ENCODE measurements at regions not wholly inside any gene's neighbourhood (a gene's known extent, or its start where the extent isn't known, plus 50 kb on each side); places are given as distances from the start of the nearest gene placed in this dataset.
A peak's percentile ranks its signal among the peaks of the same experiment; 100 is the strongest.
"Not testable (repeated sequence)": the region's sequence is repeated elsewhere in the genome, so short reads cannot be mapped to it uniquely, and the experiment has no call there.

DNA sequence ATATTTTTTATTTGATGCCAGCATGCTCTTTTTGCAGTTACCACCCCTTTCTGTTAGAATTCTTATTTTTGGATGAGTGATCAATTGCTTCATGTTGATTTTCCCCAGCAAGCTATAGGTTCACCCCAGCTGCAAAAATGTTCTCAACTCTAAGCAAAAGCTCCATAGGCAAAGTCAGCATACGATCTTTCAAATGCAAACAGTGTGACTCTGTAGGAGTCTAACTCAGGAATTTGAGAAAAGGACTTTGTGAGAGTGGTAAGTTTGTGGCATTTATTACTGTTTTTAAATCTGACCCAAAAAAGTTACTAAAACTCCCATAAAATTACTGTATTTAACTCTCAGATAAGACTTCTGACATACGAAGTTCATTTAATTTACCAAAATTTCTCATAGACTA lies 134.9 kb upstream of the HSF2 start:
- TF ChIP-seq, protein P1, sequence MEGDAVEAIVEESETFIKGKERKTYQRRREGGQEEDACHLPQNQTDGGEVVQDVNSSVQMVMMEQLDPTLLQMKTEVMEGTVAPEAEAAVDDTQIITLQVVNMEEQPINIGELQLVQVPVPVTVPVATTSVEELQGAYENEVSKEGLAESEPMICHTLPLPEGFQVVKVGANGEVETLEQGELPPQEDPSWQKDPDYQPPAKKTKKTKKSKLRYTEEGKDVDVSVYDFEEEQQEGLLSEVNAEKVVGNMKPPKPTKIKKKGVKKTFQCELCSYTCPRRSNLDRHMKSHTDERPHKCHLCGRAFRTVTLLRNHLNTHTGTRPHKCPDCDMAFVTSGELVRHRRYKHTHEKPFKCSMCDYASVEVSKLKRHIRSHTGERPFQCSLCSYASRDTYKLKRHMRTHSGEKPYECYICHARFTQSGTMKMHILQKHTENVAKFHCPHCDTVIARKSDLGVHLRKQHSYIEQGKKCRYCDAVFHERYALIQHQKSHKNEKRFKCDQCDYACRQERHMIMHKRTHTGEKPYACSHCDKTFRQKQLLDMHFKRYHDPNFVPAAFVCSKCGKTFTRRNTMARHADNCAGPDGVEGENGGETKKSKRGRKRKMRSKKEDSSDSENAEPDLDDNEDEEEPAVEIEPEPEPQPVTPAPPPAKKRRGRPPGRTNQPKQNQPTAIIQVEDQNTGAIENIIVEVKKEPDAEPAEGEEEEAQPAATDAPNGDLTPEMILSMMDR (IDR thresholded peaks at IDR 0.05) = no peak

GRCh38 chr6:122265755-122266154 lies 133.7 kb upstream of the HSF2 start:
- Mint-ChIP-seq H3K4me3 (ENCODE audit: unreplicated experiment) (no peak overlapping the region), H3K9me3 (ENCODE audit: low read depth) (peaks cover 20% of the 10 kb centered on the region), H3K4me1 (ENCODE audit: low read depth) (no peaks in the 10 kb centered on the region), H3K36me3 (ENCODE audit: low read depth) (peaks cover 4% of the 10 kb centered on the region), H3K27ac (ENCODE audit: unreplicated experiment) (no peak overlapping the region), H3K27me3 (ENCODE audit: low read depth) (peaks cover 5% of the 10 kb centered on the region)
- DNase-seq (ENCODE audit: low spot score) = no peak
- TF ChIP-seq, protein P1 (IDR thresholded peaks at IDR 0.05) = no peak

More for the DNA sequence above, 134.9 kb upstream of the HSF2 start:
- no peaks in the 10 kb centered on the region for H3K4me1 Mint-ChIP-seq (ENCODE audit: low read depth)
- no peak overlapping the region for H3K27ac Mint-ChIP-seq (ENCODE audit: unreplicated experiment)
- H3K9me3 Mint-ChIP-seq (ENCODE audit: low read depth) = peaks cover 20% of the 10 kb centered on the region
- no peak overlapping the region for H3K4me3 Mint-ChIP-seq (ENCODE audit: unreplicated experiment)
- peaks cover 4% of the 10 kb centered on the region for H3K36me3 Mint-ChIP-seq (ENCODE audit: low read depth)
- DNase-seq (ENCODE audit: low spot score) = no peak
- H3K27me3 Mint-ChIP-seq (ENCODE audit: low read depth) = peaks cover 12% of the 10 kb centered on the region

DNA sequence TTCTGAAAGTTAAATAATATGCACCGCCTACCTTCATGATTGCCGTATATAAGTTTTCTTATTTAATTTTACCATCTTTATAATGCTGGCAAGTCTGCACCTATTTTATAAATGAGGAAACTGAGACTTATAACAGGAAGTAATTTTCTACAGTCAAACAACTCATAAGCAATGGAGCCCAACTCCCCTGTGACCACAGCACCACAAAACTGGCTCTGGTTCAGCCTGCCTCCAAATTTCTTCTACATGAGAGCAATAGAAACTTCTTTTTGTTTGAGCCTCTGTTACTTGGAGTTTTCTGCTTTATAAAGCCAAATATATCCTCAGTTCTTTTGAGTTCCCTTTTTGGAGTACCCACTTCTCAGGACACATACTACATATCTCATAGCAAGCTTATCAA lies 131.1 kb upstream of the HSF2 start:
- Mint-ChIP-seq H3K4me3 (ENCODE audit: unreplicated experiment) (no peak overlapping the region), H3K36me3 (ENCODE audit: low read depth) (peaks cover 4% of the 10 kb centered on the region), H3K27me3 (ENCODE audit: low read depth) (peaks cover 5% of the 10 kb centered on the region), H3K27ac (ENCODE audit: unreplicated experiment) (no peak overlapping the region), H3K9me3 (ENCODE audit: low read depth) (peaks cover 15% of the 10 kb centered on the region), H3K4me1 (ENCODE audit: low read depth) (peaks cover 4% of the 10 kb centered on the region)
- no peak for DNase-seq (ENCODE audit: low spot score)
- TF ChIP-seq, protein P1 (IDR thresholded peaks at IDR 0.05) = no peak

- no peak for DNase-seq (ENCODE audit: low spot score)
- H3K4me3 Mint-ChIP-seq (ENCODE audit: unreplicated experiment) = no peak overlapping the region
- TF ChIP-seq, protein P1 (IDR thresholded peaks at IDR 0.05) = no peak
- H3K27me3 Mint-ChIP-seq (ENCODE audit: low read depth) = peaks cover 20% of the 10 kb centered on the region
- no peaks in the 10 kb centered on the region for H3K9me3 Mint-ChIP-seq (ENCODE audit: low read depth)
- peaks cover 4% of the 10 kb centered on the region for H3K4me1 Mint-ChIP-seq (ENCODE audit: low read depth)
- H3K27ac Mint-ChIP-seq (ENCODE audit: unreplicated experiment) = no peak overlapping the region
- no peaks in the 10 kb centered on the region for H3K36me3 Mint-ChIP-seq (ENCODE audit: low read depth)
Observed at GRCh38 chr6:122276637-122277036, 122.8 kb upstream of the HSF2 start.

DNA sequence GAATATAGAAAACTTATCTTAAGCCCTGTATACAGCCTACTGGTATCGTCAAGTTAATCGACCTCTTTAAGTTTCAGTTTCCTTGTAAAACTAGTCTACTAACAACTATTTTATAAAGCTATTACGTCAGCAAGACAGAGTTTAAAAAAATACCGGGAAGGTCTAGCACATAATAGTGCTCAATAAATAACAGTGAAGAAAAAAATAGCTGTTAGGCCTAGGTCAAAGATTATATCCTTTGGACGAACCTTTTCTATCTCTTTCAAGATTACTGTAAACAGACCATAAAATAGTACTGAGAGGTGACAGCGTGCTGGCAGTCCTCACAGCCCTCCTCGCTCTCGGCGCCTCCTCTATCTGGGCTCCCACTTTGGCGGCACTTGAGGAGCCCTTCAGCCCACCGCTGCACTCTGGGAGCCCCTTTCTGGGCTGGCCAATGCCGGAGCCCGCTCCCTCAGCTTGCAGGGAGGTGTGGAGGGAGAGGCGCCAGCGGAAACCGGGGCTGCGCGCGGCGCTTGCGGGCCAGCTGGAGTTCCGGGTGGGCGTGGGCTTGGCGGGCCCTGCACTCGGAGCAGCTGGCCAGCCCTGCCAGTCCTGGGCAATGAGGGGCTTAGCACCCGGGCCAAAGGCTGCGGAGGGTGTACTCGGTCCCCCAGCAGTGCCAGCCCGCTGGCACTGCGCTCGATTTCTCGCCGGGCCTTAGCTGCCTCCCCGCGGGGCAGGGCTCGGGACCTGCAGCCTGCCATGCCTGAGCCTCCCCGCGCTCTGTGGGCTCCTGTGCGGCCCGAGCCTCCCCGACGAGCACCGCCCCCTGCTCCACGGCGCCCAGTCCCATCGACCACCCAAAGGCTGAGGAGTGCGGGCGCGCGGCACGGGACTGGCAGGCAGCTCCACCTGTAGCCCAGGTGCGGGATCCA lies 119.1 kb upstream of the HSF2 start:
- not testable (repeated sequence) for H3K4me1 Mint-ChIP-seq (ENCODE audit: low read depth); H3K9me3 Mint-ChIP-seq (ENCODE audit: low read depth); H3K4me3 Mint-ChIP-seq (ENCODE audit: unreplicated experiment); H3K27ac Mint-ChIP-seq (ENCODE audit: unreplicated experiment); H3K36me3 Mint-ChIP-seq (ENCODE audit: low read depth)
- peaks cover 30% of the 10 kb centered on the region for H3K27me3 Mint-ChIP-seq (ENCODE audit: low read depth)
- peak; percentile 89 for DNase-seq (ENCODE audit: low spot score)

GRCh38 chr6:122283884-122284283 lies 115.6 kb upstream of the HSF2 start:
- TF ChIP-seq, protein P1 (IDR thresholded peaks at IDR 0.05) = no peak
- Mint-ChIP-seq H3K4me1 (ENCODE audit: low read depth) (no peaks in the 10 kb centered on the region), H3K4me3 (ENCODE audit: unreplicated experiment) (no peak overlapping the region), H3K36me3 (ENCODE audit: low read depth) (no peaks in the 10 kb centered on the region), H3K27me3 (ENCODE audit: low read depth) (peaks cover 17% of the 10 kb centered on the region), H3K9me3 (ENCODE audit: low read depth) (no peaks in the 10 kb centered on the region), H3K27ac (ENCODE audit: unreplicated experiment) (no peak overlapping the region)
- DNase-seq (ENCODE audit: low spot score) = no peak

All from chondrocyte (in vitro differentiated cells).